Transverse colon (tissue), 4 donors: ENCODE measurements at regions not wholly inside any gene's neighbourhood (a gene's known extent, or its start where the extent isn't known, plus 50 kb on each side); places are given as distances from the start of the nearest gene placed in this dataset.

Source experiments
- POLR2AphosphoS5 ChIP-seq, 3 donors: sonication (generic); formaldehyde crosslinking; IDR thresholded peaks; one replicate each; pipeline ENCODE4 v1.6.1; 2016; ENCODE audit warnings: antibody characterized with exemption in 3 of 3
- TF ChIP-seq, protein P1 (sequence below), 5 experiments: fragments of 200-600 bp in 3 of 5; fragments of 450-650 bp in 2 of 5; sonication (generic) in 3 of 5; IDR thresholded peaks; 1 replicate in 2 of 5; 2 replicates in 3 of 5; pipeline ENCODE4 v1.5.1; 2016 to 2017; ENCODE audit warnings: antibody characterized with exemption in 5 of 5, inconsistent platforms in 3 of 5, mild to moderate bottlenecking in 2 of 5, moderate library complexity in 1 of 5

DNA sequence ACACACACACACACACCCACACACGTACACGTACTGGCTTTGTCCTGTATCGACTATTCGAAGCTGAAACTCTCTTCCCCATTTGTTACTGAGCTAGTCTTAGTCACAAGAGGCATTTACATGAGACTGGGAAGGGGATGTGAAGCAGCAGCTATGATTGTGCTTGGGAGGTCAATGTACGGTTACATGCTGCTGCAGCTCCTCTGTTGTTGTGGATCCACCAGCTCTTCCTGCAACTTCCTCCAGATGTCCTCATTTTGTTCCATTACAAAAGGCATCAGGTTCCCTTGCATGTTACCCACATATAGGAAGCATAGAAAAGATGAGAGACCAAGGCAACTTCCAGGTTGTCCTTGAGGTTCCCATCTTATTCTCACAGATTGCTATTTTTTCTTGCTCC, 612.4 kb upstream of the IMPG1 start:
- TF ChIP-seq, protein P1, sequence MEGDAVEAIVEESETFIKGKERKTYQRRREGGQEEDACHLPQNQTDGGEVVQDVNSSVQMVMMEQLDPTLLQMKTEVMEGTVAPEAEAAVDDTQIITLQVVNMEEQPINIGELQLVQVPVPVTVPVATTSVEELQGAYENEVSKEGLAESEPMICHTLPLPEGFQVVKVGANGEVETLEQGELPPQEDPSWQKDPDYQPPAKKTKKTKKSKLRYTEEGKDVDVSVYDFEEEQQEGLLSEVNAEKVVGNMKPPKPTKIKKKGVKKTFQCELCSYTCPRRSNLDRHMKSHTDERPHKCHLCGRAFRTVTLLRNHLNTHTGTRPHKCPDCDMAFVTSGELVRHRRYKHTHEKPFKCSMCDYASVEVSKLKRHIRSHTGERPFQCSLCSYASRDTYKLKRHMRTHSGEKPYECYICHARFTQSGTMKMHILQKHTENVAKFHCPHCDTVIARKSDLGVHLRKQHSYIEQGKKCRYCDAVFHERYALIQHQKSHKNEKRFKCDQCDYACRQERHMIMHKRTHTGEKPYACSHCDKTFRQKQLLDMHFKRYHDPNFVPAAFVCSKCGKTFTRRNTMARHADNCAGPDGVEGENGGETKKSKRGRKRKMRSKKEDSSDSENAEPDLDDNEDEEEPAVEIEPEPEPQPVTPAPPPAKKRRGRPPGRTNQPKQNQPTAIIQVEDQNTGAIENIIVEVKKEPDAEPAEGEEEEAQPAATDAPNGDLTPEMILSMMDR (IDR thresholded peaks at IDR 0.05), result no peak
- TF ChIP-seq POLR2AphosphoS5 (IDR thresholded peaks at IDR 0.05), result no peak
